ENCODE measurements at regions not wholly inside any gene's neighbourhood (a gene's known extent, or its start where the extent isn't known, plus 50 kb on each side); places are given as distances from the start of the nearest gene placed in this dataset.

- no peak for DNase-seq
- ATAC-seq (ENCODE audit: poor library complexity) = no peak
- intact Hi-C loops (cut with DNase I) = no loop called here
Observed at GRCh38 chr21:31571879-31572278, 87.6 kb upstream of the SOD1 start.

- ATAC-seq (ENCODE audit: poor library complexity) (no peak), DNase-seq (no peak)
- intact Hi-C loops (cut with DNase I) = no loop called here
Observed at GRCh38 chr21:31570824-31571566, 88.5 kb upstream of the SOD1 start.

- intact Hi-C loops (cut with DNase I) = no loop called here
- DNase-seq = no peak
- ATAC-seq (ENCODE audit: poor library complexity) = no peak
Observed at GRCh38 chr21:31566611-31567010, 92.9 kb upstream of the SOD1 start.

GRCh38 chr21:31566064-31566463 is 93.4 kb upstream of the SOD1 start:
- intact Hi-C loops (cut with DNase I) = no loop called here
- peak; percentile 45 for ATAC-seq (ENCODE audit: poor library complexity)
- DNase-seq = no peak

- intact Hi-C loops (cut with DNase I) = no loop called here
- ATAC-seq (ENCODE audit: poor library complexity) (no peak), DNase-seq (no peak)
Observed at GRCh38 chr21:31564439-31564838, 95.1 kb upstream of the SOD1 start.

- intact Hi-C loops (cut with DNase I) = no loop called here
- DNase-seq (no peak), ATAC-seq (ENCODE audit: poor library complexity) (no peak)
Observed at GRCh38 chr21:31560479-31560878, 99.0 kb upstream of the SOD1 start.

- ATAC-seq (ENCODE audit: poor library complexity) (peak; percentile 96), DNase-seq (peak; percentile 95)
- intact Hi-C loops (cut with DNase I) = no loop called here
Observed at GRCh38 chr21:31559368-31560119, 99.9 kb upstream of the SOD1 start.

- intact Hi-C loops (cut with DNase I) = no loop called here
- peak; percentile 99 for ATAC-seq (ENCODE audit: poor library complexity)
- DNase-seq = peak; percentile 90
Observed at GRCh38 chr21:31558962-31559367, 100.5 kb upstream of the SOD1 start.

- no peak for ATAC-seq (ENCODE audit: poor library complexity)
- intact Hi-C loops (cut with DNase I) = no loop called here
- no peak for DNase-seq
Observed at GRCh38 chr21:31558189-31558961, 101.1 kb upstream of the SOD1 start.

- DNase-seq = no peak
- intact Hi-C loops (cut with DNase I) = no loop called here
- no peak for ATAC-seq (ENCODE audit: poor library complexity)
Observed at GRCh38 chr21:31557421-31558188, 101.9 kb upstream of the SOD1 start.

GRCh38 chr21:31556662-31557061 is 102.8 kb upstream of the SOD1 start:
- DNase-seq (no peak), ATAC-seq (ENCODE audit: poor library complexity) (no peak)
- intact Hi-C loops (cut with DNase I) = no loop called here

GRCh38 chr21:31555741-31556191 is 103.7 kb upstream of the SOD1 start:
- intact Hi-C loops (cut with DNase I) = no loop called here
- DNase-seq = no peak
- ATAC-seq (ENCODE audit: poor library complexity) = no peak

GRCh38 chr21:31554511-31555022 is 104.9 kb upstream of the SOD1 start:
- no peak for DNase-seq
- no peak for ATAC-seq (ENCODE audit: poor library complexity)
- intact Hi-C loops (cut with DNase I) = no loop called here

- ATAC-seq (ENCODE audit: poor library complexity) (no peak), DNase-seq (no peak)
- intact Hi-C loops (cut with DNase I) = no loop called here
Observed at GRCh38 chr21:31553926-31554325, 105.6 kb upstream of the SOD1 start.

- ATAC-seq (ENCODE audit: poor library complexity) = no peak
- intact Hi-C loops (cut with DNase I) = no loop called here
- DNase-seq = no peak
Observed at GRCh38 chr21:31553461-31553860, 106.0 kb upstream of the SOD1 start.

- ATAC-seq (ENCODE audit: poor library complexity) (no peak), DNase-seq (no peak)
- intact Hi-C loops (cut with DNase I) = no loop called here
Observed at GRCh38 chr21:31552826-31553225, 106.7 kb upstream of the SOD1 start.

GRCh38 chr21:31550070-31550469 is 109.4 kb upstream of the SOD1 start:
- intact Hi-C loops (cut with DNase I) = no loop called here
- DNase-seq (no peak), ATAC-seq (ENCODE audit: poor library complexity) (no peak)

- no peak for ATAC-seq (ENCODE audit: poor library complexity)
- DNase-seq = no peak
- intact Hi-C loops (cut with DNase I) = no loop called here
Observed at GRCh38 chr21:31548688-31549087, 110.8 kb upstream of the SOD1 start.

All from Right ventricle myocardium superior (tissue), 1 donor.